ENCODE measurements at regions not wholly inside any gene's neighbourhood (a gene's known extent, or its start where the extent isn't known, plus 50 kb on each side); places are given as distances from the start of the nearest gene placed in this dataset.

- H3K27me3 ChIP-seq: no peaks in the 10 kb centered on the region
- no peak for TF ChIP-seq CTCF (IDR thresholded peaks at IDR 0.05)
- intact Hi-C loops (cut with DNase I): loop anchor here in 3 of 10 donors (10.0 kb wide), 2 partner anchors 75 to 165 kb away; no protein-coding TSS in a partner anchor
- no peaks in the 10 kb centered on the region for H3K36me3 ChIP-seq
- H3K27ac ChIP-seq: no peak overlapping the region
- peaks cover 0 to 40% (median 25%) of the 10 kb centered on the region in 9 donors for H3K4me1 ChIP-seq
- ATAC-seq (no peak), DNase-seq (no peak)
- 69 to 81% methylated on average over 13 of the region's 13 CpGs for WGBS, 2 donors
- H3K9me3 ChIP-seq: peaks cover 0 to 3% (median 0%) of the 10 kb centered on the region in 11 donors
- no peak overlapping the region for H3K4me3 ChIP-seq
Measured at GRCh38 chr2:71879509-71880184, 268.0 kb downstream of the CYP26B1 start.

DNA sequence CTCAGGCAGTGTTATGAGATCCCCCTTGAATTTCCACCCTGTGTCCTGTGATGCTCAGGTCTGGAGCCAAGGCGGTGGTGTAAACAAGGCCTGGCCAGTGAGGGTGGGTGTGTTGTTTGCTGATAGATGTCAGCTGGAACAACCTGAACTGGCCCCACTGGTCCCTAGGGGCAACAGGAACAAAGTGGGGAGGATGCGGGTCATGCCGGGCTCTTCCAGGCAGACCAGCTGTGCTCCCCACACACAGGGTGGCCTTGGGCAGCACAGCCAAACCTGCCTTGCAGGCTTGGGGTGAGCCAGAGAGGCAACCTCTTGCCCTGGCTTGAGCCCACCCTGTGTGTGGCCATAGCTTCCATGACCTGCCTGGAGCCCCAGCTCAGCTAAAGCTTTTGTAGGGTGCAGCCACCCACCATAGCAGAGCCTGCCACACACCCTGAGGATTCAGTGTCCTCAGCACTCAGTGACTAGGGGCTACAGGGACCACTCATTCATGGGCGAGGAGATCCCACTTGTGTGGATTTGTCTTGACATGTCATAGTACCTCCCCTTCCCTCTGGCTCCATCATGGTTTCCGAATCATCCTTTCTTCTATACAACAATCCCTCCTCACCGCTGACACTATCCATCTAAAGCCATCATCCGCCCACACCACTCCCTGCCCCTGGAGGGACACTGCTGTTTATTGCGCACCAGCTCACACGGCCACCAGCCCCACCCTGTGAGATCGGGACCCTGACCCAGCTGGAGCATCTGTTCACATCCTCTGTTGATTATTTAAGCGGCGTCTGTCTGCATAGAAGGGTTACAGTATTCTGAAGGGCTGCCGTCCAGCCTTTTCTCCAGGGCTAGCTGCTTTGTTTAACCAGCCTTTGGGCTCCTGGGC lies 268.8 kb downstream of the CYP26B1 start:
- DNase-seq (no peak), ATAC-seq (no peak)
- peaks cover 0 to 36% (median 25%) of the 10 kb centered on the region in 9 donors for H3K4me1 ChIP-seq
- H3K4me3 ChIP-seq: no peak overlapping the region
- no peaks in the 10 kb centered on the region for H3K9me3 ChIP-seq
- intact Hi-C loops (cut with DNase I): loop anchor here in 2 of 10 donors (10.0 kb wide), 1 partner anchor 74 kb away; no protein-coding TSS in a partner anchor
- no peak overlapping the region for H3K27ac ChIP-seq
- no peak for TF ChIP-seq CTCF (IDR thresholded peaks at IDR 0.05)
- H3K36me3 ChIP-seq: no peaks in the 10 kb centered on the region
- no peaks in the 10 kb centered on the region for H3K27me3 ChIP-seq
- WGBS, 2 donors: 80 to 84% methylated on average over 13 of the region's 13 CpGs

DNA sequence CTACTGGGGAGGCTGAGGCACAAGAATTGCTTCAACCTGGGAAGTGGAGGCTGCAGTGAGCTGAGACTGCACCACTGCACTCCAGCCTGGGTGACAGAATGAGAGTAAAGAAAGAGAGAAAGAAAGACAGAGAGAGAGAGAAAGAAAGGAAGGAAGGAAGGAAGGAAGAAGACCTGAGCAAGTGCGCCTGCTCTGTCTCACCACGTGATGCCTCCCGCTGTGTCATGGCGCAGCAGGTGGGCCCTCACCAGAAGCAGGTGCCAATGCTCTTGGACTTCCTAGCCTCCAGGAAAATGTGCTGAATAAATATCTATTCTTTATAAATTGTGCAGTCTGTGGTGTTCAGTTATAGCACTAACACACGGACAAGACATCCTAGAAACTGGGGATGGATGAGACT lies 270.0 kb downstream of the CYP26B1 start:
- no peak for DNase-seq
- WGBS, 2 donors: 86 to 96% methylated on average over 5 of the region's 5 CpGs
- TF ChIP-seq CTCF (IDR thresholded peaks at IDR 0.05): no peak

More for the DNA sequence above, 270.0 kb downstream of the CYP26B1 start:
- no peak for ATAC-seq
- intact Hi-C loops (cut with DNase I): loop anchor here in 2 of 10 donors (10.0 kb wide), 1 partner anchor 73 kb away; no protein-coding TSS in a partner anchor
- Histone ChIP-seq H3K4me3 (no peak overlapping the region), H3K27me3 (no peaks in the 10 kb centered on the region), H3K36me3 (no peaks in the 10 kb centered on the region), H3K27ac (no peak overlapping the region), H3K4me1 (peaks cover 0 to 24% (median 14%) of the 10 kb centered on the region in 9 donors), H3K9me3 (no peaks in the 10 kb centered on the region)
